ENCODE measurements at regions not wholly inside any gene's neighbourhood (a gene's known extent, or its start where the extent isn't known, plus 50 kb on each side); places are given as distances from the start of the nearest gene placed in this dataset.

GRCh38 chr4:100130964-100131363 is 59.3 kb downstream of the DDIT4L start:
- no peak for DNase-seq

- DNase-seq: no peak
Observed at GRCh38 chr4:100130491-100130890, 59.8 kb downstream of the DDIT4L start.

DNA sequence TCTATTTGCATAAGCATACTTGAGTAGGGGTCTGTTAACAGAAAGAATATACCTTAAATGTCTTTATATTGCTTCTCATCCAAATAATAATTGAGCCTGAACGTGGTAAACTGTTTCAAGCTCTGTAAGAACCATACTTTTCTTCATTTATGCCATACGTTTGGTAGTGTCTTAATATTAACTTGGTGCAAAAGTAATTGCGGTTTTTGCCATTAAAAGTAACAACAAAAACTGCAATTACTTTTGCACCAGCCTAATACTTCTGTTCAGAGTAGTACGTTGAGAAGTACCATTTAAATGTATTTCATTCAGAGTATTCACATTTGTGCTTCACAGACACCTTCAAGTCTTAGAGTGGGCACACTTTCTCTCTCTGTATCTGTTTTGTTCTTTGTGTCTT is 60.5 kb downstream of the DDIT4L start:
- no peak for DNase-seq

- DNase-seq: no peak
Observed at GRCh38 chr4:100128338-100128737, 61.9 kb downstream of the DDIT4L start.

DNA sequence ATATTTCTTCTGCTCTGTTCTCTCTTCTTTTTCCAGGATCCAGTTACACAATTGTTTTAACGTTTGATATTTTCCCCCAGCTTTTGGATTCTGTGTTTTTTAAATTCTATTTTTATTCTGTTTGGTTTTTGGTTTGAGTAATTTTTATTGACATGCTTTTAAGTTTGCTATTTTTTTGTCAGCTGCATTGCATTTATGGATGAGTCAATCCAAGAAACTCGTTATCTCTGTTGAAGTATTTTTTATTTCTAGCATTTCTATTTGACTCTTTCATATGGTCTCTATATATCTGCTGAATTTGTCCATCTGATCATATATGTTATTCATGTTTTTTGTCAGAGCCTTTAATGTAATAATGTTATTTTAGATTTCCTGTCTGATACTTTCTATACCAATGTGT is 65.6 kb downstream of the DDIT4L start:
- DNase-seq: no peak

DNA sequence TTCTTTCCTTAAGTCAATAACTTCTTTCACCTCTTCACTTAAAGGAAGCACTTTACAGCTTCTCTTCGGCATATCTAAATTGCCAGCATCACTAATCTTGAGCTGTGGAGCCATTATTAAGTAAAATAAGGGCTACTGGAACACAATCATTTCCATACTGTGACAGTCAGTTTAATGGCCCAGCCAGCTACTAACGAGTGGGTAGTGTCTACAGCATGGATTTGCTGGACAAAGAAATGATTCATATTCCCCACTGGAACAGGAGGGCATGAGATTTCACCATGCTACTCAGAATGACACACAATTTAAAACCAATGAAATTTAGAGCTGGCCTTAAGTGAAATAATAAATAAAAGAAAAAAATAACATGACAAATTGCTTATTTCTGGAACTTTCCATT is 72.1 kb downstream of the DDIT4L start:
- no peak for DNase-seq

- no peak for DNase-seq
Observed at GRCh38 chr4:100117750-100118149, 72.5 kb downstream of the DDIT4L start.

DNA sequence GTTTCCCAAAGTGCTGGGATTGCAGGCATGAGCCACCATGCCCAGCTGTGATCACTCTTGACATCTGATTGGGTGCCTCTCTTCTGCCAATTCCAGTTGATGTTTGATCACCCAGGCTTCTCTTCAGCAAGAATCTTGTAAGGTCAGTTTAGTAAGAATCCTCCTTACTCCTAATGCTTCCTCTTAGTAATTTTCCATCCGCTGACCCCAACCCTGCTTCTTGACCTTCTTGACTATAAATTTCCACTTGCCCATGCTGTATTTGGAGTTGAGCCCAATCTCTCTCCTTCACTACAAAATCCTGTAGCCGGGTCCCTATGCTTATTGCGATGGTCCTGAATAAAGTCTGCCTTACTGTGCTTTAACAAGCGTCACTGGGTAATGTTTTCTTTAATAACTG is 75.4 kb downstream of the DDIT4L start:
- DNase-seq: no peak

DNA sequence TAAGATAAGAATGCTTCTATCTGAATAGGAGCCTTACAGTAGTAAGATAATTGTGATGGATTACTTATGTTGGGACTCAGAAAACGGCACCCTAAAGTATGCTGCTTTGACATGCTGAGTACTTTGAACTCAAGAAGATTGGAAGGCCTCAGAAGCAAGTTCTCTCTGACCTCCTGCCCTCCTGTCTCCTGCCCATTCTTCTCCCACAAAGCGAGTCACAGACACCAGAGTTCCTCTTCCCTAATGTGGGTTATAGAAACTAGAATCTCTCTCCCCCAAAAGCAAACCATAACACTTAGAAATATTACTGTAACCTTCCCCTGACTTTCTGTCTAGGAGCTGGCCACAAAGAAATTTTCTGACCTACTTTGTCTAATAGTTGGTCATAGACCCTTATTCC is 76.5 kb downstream of the DDIT4L start:
- no peak for DNase-seq

- DNase-seq: no peak
Observed at GRCh38 chr4:100113096-100113495, 77.2 kb downstream of the DDIT4L start.

DNA sequence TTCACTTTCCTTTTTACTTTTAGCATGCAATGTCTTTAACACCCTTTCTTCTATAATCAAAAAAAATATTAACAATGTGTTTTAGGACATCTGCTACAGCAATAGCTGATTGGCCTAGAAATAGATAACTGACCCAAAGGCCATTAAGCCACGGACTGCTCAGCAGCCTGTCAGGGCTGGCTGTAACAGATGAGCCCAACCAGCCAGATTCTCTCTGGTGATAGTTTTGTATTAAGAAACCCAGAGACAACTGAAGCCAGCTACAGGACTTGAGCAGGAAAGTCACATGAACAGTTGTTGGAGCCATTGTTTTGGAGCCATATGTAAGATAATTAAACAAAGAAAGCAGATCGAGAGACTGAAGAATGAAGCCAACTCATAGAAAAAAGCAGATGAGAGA is 80.3 kb downstream of the DDIT4L start:
- no peak for DNase-seq

DNA sequence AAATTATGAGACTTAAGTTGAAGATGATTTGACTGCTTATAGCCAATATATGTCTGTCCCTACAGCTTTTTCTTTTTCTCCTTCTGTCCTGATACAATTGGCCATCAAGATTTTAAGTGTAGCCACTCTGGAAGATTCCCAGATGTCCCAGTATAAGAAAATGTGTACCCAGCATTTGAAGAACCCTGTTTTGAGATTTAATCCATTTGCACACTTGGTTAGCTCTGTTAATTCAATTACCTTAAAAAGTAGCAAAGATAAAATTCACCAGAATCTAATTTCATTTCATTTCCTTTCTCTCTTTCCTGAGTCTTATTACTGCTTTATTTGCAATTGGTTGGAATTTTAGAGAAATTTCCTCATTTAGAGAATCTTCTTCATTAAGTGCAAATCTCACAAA is 81.4 kb downstream of the DDIT4L start:
- no peak for DNase-seq

DNA sequence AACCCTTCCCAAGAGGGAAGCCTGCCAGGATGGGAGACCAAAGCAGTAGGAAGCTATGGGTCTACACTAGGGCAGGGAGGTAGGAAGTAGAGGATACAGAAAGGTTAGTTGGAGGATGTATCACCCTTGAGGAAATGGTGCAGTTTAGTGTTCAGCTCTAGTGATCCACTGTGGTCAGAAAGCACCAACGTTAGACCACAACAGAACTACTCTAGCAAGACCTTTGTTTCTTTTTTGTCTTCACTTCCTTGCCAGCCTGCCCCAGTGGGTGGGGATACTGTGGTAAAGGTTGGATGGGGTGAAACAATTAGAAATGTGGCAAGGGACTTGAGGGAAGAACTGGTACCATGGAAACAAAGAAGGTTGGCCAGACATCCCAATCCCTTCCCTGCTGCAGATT is 83.3 kb downstream of the DDIT4L start:
- DNase-seq: no peak

- DNase-seq: no peak
Observed at GRCh38 chr4:100103671-100104070, 86.6 kb downstream of the DDIT4L start.

DNA sequence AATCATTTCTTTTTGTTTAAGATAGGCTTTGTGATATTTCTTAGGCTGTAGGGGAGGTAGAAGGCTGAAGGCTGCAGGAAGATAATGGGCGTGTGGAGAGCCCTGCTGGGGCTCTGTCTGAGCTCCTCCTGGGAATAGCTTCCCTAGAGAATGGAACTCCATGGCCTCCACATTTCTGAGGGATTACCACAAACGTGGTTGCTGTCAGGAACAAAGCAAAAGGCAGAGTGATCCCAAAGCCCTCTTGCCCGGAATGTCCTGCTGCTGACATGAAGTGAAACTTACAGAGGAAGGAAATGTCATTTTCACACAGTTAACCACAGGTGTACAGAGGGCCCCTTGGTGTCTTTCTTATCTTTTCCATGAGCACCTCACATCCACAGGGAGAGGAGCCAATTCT is 89.3 kb downstream of the DDIT4L start:
- DNase-seq: no peak

DNA sequence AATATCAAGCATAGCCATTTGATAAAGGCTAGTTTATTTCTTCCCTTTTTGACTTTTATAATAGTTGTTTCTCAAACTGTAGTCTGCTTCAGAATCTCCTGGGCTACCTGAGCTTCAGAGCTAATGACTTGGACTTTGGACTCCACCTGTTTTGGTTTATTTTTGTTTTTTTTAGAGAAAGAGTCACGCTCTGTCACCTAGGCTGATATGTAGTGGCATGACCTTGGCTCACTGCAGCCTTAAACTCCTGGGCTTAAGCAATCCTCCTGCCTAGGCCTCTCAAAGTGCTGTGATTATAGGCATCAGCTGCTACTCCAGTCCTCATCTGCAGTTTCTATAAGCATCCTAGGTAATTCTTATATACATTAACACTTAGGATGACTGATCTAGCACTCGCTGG is 90.5 kb downstream of the DDIT4L start:
- no peak for DNase-seq

DNA sequence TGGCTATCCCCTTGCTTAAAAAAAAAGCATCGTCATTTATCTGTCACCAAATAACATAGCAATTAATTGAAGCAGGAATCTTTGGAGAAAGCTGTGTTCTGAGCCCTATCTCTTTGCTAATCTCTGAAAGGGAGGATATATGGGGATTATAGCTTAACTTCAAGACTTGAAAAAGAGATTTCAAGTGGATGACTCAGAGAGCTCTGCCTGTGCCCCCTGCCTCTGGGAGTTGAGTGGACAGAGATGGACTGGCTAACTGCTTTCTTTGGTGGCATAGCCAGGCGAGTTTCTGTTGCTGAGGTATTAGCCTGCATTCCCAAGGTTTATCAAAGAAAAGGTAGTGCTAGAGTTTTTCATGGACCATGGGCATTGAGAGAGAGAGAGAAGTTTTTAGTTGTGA is 91.6 kb downstream of the DDIT4L start:
- DNase-seq: no peak

GRCh38 chr4:100098011-100098545 is 92.2 kb downstream of the DDIT4L start:
- DNase-seq: no peak

- DNase-seq: peak; percentile 35
Observed at GRCh38 chr4:100095729-100096595, 94.3 kb downstream of the DDIT4L start.

DNA sequence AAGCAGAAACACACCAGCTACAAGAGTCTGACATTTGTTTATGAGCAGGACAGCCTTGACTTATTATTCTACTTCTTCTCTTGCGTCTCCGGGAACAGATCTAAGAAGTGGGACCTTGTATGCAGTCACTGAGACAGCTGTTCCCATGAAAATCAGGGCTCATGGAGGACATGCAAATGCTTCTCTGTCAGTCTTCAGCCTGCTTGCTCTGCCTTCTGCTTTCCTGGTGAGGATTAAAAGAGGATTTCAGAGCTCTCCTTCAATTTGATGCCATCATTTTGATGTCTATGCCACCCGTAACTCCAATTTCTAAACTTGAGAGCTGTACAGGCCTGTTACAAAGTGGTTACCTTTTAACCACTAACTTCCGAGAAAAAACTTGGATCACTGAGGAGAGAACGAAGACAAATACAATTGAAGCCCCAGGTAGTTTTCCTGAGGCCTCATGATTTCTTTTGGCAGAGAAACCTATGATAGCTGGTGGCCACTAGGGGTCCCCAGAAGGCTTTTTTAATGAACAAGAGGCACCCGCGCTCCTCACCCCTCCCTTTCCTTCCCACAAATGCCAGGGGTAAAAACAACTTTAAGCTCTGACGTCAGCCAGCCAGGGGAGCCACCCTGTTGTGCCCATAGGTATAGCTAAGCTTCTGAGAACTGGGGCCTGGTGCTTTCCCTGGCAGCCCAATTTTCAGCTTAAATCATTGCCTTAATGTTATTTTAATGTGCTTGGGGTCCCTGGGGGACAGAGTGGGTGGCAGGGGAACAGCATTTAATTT is 97.0 kb downstream of the DDIT4L start:
- peak; percentile 83 for DNase-seq

GRCh38 chr4:100087743-100088142 is 102.5 kb downstream of the DDIT4L start:
- DNase-seq: no peak

GRCh38 chr4:100086766-100087431 is 103.4 kb downstream of the DDIT4L start:
- DNase-seq: no peak

DNA sequence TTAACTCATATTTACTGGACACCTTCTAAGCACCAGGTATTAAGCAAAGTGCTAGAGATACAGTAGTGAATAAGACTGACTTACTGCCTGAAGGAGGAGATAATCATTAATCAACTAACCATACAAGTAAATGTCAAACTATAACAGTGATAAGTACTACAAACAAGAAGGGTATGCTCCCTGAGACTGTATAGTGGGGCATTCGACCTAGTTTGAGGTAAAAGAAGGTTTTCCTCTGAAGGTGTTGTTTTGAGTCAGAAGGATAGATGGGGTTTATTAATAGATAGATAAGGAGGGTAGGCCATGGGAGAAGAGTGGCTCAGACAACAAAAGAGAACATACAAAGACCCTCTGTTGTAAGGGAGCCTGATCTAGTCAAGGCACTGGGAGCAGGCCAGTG is 105.4 kb downstream of the DDIT4L start:
- DNase-seq: no peak

- DNase-seq: no peak
Observed at GRCh38 chr4:100083289-100083688, 107.0 kb downstream of the DDIT4L start.

All from activated CD4-positive, alpha-beta T cell treated with anti-CD3 and anti-CD28 coated beads, Interleukin-2, amount 50 U/mL, for 1 hour (primary cell).